Smooth muscle cell of the brain vasculature (primary cell): ENCODE measurements at regions not wholly inside any gene's neighbourhood (a gene's known extent, or its start where the extent isn't known, plus 50 kb on each side); places are given as distances from the start of the nearest gene placed in this dataset.
A peak's percentile ranks its signal among the peaks of the same experiment; 100 is the strongest.
"Not testable (repeated sequence)": the region's sequence is repeated elsewhere in the genome, so short reads cannot be mapped to it uniquely, and the experiment has no call there.

Experiments
- DNase-seq: peaks from one replicate; pipeline ENCODE4 v3.0.0-alpha.2; 2012; ENCODE audit warnings: low read depth, low spot score

GRCh38 chr11:23471878-23472277 lies 611.6 kb upstream of the CCDC179 start:
- no peak for DNase-seq

GRCh38 chr11:23473782-23474181 lies 613.5 kb upstream of the CCDC179 start:
- DNase-seq = no peak

DNA sequence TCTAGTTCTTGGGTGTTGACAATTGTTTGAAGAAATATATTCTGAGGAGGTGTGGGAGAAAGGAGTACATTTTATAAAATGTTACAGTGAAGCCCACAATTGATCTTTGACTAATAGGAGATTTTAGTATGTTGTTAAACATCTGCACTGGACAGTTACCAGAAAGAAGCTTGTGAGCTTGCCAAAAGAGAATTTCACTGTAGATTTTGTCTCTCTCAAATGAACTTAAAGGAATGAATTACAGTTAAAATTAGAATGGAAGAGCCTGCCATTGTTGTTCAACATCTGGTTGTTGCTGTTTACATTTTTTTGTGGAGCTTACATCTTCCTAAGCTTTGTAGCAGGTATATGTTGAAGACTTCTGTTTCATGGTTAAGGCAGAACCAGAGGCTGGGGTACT lies 620.5 kb upstream of the CCDC179 start:
- DNase-seq = no peak

DNA sequence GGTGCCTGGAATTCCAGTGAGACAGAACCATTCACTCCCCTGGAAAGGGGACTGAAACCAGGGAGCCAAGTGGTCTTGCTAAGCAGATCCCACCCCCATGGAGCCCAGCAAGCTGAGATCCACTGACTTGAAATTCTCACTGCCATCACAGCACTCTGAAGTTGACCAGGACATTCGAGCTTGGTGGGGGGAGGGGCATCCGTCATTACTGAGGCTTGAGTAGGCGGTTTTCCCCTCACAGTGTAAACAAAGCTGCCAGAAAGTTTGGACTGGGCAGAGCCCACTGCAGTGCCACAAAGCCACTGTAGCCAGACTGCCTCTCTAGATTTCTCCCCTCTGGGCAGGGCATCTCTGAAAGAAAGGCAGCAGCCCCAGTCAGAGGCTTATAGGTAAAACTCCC lies 623.9 kb upstream of the CCDC179 start:
- not testable (repeated sequence) for DNase-seq

DNA sequence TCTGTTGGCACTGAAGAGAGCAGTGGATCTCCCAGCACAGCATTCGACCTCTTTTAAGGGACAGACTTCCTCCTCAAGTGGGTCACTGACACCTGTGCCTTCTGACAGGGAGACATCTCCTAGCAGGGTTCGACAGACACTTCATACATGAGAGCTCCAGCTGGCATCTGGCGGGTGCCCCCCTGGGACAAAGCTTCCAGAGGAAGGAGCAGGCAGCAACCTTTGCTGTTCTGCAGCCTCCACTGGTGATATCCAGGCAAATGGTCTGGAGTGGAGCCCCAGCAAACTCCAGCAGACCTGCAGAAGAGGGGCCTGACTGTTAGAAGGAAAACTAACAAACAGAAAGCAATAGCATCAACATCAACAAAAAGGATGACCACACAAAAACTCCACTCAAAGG lies 624.3 kb upstream of the CCDC179 start:
- not testable (repeated sequence) for DNase-seq

- no peak for DNase-seq
Measured at GRCh38 chr11:23490557-23491235, 630.4 kb upstream of the CCDC179 start.

GRCh38 chr11:23494981-23495380 lies 634.7 kb upstream of the CCDC179 start:
- no peak for DNase-seq

DNA sequence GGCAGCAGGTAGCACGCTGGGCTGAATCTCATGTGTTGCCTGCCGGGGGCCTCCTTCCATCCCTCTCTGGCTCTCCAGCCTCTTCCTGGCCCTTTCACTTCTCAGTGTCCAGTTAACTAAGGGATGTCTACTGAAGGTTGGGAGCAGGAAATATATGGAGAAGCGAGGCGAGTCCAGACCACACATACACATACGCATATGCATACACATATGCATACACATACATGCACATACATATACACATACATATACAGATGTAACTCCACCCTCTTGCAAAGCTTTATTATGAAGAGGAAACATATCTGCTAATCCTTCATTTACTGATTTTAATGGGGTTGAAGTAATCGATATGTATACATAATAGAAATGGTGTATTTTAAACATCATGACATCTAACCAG lies 636.1 kb upstream of the CCDC179 start:
- DNase-seq = no peak

GRCh38 chr11:23497040-23497439 lies 636.8 kb upstream of the CCDC179 start:
- no peak for DNase-seq

DNA sequence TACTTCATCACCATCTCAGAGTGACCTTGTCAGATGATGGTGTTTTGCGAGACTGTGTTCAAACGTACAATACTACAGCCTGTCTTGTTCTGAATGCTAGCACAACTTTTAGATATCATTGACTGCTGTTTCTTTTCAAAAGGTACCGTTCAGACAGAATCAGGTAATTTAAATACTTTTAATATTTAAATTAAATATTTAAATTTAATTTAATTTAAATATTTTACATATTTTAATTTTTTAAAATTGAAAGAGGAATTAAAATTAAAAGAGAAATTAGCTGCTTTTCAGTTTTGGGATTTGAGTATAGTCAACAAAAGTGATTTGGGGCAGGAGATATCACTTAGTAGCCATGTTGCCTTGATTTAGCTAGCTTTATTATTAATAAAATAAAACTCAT lies 642.1 kb upstream of the CCDC179 start:
- DNase-seq = no peak

DNA sequence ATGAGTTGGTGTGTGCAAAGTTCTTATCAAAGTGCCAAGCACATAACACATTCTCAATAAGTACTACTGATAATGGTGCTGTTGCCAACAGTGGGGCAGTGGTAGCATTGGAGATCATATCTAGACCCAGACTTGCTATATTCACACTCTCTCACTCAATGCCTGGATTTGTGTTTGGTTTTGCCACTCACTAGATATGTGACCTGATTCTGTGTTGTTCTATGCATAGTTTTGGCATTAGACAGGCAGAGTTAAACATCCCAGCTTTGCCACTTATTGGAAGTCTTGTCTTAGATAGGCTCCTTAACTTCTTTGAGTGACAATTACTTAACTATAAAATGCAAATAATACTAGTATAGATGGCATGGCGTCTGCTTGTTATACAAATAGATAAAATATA lies 642.6 kb upstream of the CCDC179 start:
- DNase-seq = peak; percentile 1

DNA sequence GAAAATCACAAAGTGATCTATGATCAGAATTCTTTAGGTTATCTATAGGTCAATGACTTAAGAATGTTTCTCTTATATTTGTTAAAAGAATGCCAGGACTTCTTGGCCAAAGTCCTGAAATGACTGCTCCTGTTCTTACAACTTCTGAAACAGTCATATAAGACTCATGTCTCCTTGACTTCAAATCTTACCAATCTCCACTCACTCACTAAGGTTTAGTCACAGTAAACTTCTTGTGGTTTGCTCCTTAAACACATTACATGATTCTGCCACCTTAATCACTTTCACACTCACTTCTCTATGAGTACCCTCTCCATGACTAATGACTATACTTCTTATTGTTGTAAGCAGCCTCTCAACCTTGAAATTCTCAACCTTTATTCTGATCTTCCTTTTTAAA lies 648.7 kb upstream of the CCDC179 start:
- no peak for DNase-seq

DNA sequence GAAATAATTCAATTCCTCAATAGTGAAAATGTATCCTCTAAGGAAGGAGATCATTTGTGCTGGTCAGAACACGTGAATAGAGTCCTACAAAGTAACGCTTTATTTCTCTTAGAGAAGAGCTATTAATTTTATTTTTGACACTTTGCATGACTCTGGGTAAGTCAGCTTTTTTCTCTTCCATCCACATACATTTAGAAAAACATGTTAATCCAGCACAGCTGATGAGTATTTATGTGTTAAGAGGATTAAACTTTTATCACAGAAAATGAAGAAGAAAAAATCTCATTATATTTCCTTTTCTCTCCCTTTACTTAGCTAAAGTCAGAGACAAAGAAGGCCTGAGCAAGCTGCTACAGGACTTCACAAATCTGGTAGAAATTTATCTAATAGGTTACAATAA lies 649.5 kb upstream of the CCDC179 start:
- DNase-seq = no peak

DNA sequence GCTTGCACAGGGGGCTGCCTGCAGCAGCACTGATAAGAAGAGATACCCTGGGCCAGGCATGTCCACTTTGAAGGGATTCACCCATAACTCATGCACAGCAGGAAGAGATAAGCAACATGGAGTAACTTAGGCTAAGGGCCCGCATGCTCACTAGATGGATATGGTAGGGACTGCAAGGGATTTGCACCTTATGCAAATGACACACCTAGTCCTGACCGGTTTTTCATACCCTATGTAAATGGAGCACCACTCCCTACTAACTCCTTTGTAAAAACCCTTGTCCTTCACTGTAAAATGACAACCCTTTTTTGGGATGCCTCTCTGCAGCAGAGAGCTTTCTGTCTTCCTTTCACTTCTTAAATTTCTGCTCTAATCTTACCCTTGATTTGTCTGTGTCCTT lies 658.9 kb upstream of the CCDC179 start:
- DNase-seq = no peak

- no peak for DNase-seq
Measured at GRCh38 chr11:23520226-23520960, 660.1 kb upstream of the CCDC179 start.

DNA sequence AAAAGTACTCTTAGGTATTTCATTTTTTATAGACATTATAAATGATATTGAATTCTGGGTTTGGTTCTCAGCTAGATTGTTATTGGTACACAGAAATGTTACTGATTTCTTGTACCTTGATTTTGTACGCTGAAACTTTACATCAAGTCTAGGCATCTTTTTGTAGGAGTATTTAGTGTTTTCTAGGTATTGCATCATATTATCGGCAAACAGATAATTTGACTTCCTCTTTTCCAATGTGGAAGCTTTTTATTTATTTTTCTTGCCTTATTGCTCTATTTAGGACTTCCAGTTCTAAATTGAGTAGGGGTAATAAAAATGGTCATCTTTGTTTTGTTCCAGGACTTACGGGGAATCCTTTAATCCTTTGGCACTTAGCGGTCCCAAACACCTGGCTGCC lies 676.6 kb upstream of the CCDC179 start:
- DNase-seq = no peak

DNA sequence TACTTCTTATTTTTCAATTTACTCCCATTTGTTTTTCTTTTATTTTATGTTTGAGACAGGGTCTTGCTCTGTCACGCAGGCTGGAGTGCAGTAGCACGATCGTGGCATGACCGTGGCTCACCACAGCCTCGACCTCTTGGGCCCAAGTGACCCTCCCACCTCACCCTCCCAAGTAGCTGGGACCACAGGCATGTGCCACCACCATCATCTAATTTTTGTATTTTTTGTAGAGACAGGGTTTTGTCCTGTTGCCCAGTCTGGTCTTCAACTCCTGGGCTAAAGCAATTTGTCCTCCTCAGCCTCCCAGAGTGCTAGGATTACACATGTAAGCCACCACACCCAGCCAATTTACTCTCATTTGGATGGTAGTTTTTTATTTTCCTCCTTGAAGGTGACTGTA lies 679.3 kb upstream of the CCDC179 start:
- no peak for DNase-seq

GRCh38 chr11:23540101-23540561 lies 679.9 kb upstream of the CCDC179 start:
- DNase-seq = peak; percentile 20

DNA sequence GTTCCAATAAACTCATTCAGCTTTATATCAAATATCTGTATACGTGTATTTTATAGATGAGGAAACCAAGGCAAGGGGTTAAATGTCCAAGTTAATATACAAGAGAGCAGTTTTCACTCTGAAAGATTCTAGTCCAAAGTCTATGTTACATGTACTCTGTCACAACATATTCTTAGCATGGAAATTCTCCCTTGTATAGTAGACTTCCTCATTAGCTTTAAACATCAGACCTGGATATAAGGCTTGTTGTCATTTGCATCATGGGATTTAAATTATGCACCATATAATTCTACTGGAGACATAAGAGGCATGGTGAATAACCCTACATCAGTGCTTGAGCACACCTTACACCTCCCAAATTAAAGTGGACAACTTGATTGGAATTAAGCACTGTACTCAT lies 681.9 kb upstream of the CCDC179 start:
- DNase-seq = no peak

DNA sequence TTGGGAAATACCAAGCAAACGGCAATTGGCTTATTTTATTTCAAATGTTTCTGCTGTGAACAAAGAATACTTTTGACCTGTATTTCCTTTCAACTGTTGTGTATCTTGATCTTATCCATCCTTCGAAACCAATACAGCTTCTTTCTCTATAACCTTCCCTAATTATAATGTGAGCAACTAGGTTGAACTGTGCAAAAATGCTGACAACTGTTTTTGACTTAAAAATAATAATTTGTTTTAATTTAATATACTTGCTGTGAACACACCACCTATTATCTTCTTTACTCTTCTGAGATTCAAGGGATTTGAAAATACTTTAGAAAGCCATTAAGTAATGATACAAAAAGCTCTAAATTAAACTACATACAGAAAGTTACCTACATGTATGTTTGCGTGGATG lies 682.5 kb upstream of the CCDC179 start:
- DNase-seq = no peak

DNA sequence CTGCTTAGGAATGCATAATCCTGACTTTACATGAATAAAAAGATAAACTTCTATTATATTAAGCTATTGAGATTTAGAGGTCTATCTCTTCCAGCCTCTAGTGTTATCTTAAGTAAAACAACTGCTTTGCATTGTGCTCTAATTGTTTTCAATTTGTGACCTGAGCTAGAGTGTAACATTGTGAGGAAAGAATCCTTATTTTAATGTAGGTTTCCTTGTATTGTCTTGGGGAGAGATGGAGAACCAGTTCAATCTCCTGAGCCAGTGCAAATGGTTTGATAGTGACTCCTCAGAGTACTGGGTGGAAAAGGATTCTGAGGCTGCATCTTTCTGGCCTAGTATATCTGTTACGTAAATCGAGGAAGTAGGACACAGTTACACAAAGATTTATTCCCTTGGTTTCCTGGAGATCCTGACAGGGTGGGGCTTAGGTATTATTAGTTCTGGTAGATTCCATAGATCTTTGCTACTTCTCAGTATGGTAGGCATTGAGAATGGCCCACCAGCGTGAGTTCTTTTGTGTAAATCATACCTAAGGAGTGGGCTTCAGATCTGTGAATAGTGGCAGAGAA lies 683.5 kb upstream of the CCDC179 start:
- no peak for DNase-seq

- no peak for DNase-seq
Measured at GRCh38 chr11:23551706-23552105, 691.4 kb upstream of the CCDC179 start.

GRCh38 chr11:23554002-23554401 lies 693.7 kb upstream of the CCDC179 start:
- no peak for DNase-seq
